Astrocyte (in vitro differentiated cells and primary cell): ENCODE measurements at regions not wholly inside any gene's neighbourhood (a gene's known extent, or its start where the extent isn't known, plus 50 kb on each side); places are given as distances from the start of the nearest gene placed in this dataset.
"Not testable (repeated sequence)": the region's sequence is repeated elsewhere in the genome, so short reads cannot be mapped to it uniquely, and the experiment has no call there.

Experiments used
- DNase-seq: peaks from one replicate; pipeline ENCODE4 v3.0.0-alpha.2; 2010; ENCODE audit warnings: low read depth
- FAIRE-seq: peaks from 2 replicates; lab custom pipeline; 2011; peaks lifted over from hg19 to GRCh38; lab: Jason Lieb, UNC
- H2AFZ ChIP-seq: 2 replicates; pipeline ENCODE4 v1.6.0; 2012; ENCODE audit warnings: low read depth, low read length, inconsistent platforms
- H3K27ac ChIP-seq: 2 replicates; pipeline ENCODE4 v1.5.1; 2011; ENCODE audit warnings: low read depth, low read length, inconsistent platforms
- H3K27me3 ChIP-seq: 2 replicates; pipeline ENCODE4 v1.6.0; 2011; ENCODE audit warnings: low read length, inconsistent platforms; ENCODE audit not compliant: insufficient read depth
- H3K36me3 ChIP-seq: 2 replicates; pipeline ENCODE4 v1.5.1; 2011; ENCODE audit warnings: low read length, inconsistent platforms; ENCODE audit not compliant: insufficient read depth
- H3K4me1 ChIP-seq: 2 replicates; pipeline ENCODE4 v1.5.1; 2011; ENCODE audit warnings: low read length, inconsistent platforms; ENCODE audit not compliant: insufficient read depth
- H3K4me2 ChIP-seq: 2 replicates; pipeline ENCODE4 v1.6.0; 2012; ENCODE audit warnings: low read length, inconsistent platforms
- H3K4me3 ChIP-seq: 2 replicates; pipeline ENCODE4 v1.5.1; 2011; ENCODE audit warnings: low read depth, mild to moderate bottlenecking, low read length, inconsistent platforms; ENCODE audit not compliant: insufficient read depth
- H3K79me2 ChIP-seq: 2 replicates; pipeline ENCODE4 v1.6.0; 2012; ENCODE audit warnings: mild to moderate bottlenecking, low read length, inconsistent platforms; ENCODE audit not compliant: insufficient read depth
- H3K9ac ChIP-seq: 2 replicates; pipeline ENCODE4 v1.6.0; 2012; ENCODE audit warnings: mild to moderate bottlenecking, low read length, inconsistent platforms
- H3K9me3 ChIP-seq: 2 replicates; pipeline ENCODE4 v1.5.1; 2012; ENCODE audit warnings: low read depth, mild to moderate bottlenecking, low read length, inconsistent platforms; ENCODE audit not compliant: insufficient read depth
- H4K20me1 ChIP-seq: 2 replicates; pipeline ENCODE4 v1.6.0; 2012; ENCODE audit warnings: low read length, inconsistent platforms; ENCODE audit not compliant: insufficient read depth
- H3K27ac Mint-ChIP-seq: one replicate; pipeline ENCODE4 v1.8.0; 2021; ENCODE audit warnings: mild to moderate bottlenecking, mixed read lengths; ENCODE audit not compliant: unreplicated experiment
- H3K27me3 Mint-ChIP-seq: one replicate; pipeline ENCODE4 v1.8.0; 2021; ENCODE audit warnings: low read depth, mixed read lengths; ENCODE audit not compliant: unreplicated experiment
- H3K36me3 Mint-ChIP-seq: one replicate; pipeline ENCODE4 v1.8.0; 2021; ENCODE audit warnings: low read depth, mixed read lengths; ENCODE audit not compliant: unreplicated experiment
- H3K4me1 Mint-ChIP-seq: one replicate; pipeline ENCODE4 v1.8.0; 2021; ENCODE audit warnings: low read depth, mixed read lengths; ENCODE audit not compliant: unreplicated experiment
- H3K4me3 Mint-ChIP-seq: one replicate; pipeline ENCODE4 v1.8.0; 2021; ENCODE audit warnings: mild to moderate bottlenecking, moderate library complexity, mixed read lengths; ENCODE audit not compliant: unreplicated experiment
- H3K9me3 Mint-ChIP-seq: one replicate; pipeline ENCODE4 v1.8.0; 2021; ENCODE audit warnings: mild to moderate bottlenecking, mixed read lengths; ENCODE audit not compliant: unreplicated experiment
- CTCF ChIP-seq: IDR thresholded peaks from 2 replicates; pipeline ENCODE4 v1.5.1; 2011; ENCODE audit warnings: low read depth, mild to moderate bottlenecking, inconsistent platforms, low read length, moderate library complexity; ENCODE audit not compliant: insufficient read depth
- EZH2 ChIP-seq: IDR thresholded peaks from 2 replicates; pipeline ENCODE4 v1.6.1; 2012; ENCODE audit warnings: mild to moderate bottlenecking, low read length, inconsistent platforms; ENCODE audit not compliant: insufficient read depth

GRCh38 chr16:22641131-22641628 lies 130.5 kb downstream of the NPIPB5 start:
- Mint-ChIP-seq H3K27ac (no peak overlapping the region), H3K4me3 (no peak overlapping the region), H3K9me3 (no peaks in the 10 kb centered on the region), H3K4me1 (no peaks in the 10 kb centered on the region), H3K27me3 (no peaks in the 10 kb centered on the region), H3K36me3 (no peaks in the 10 kb centered on the region)
- no peak for TF ChIP-seq EZH2
- TF ChIP-seq CTCF = no peak
- no peak overlapping the region for H3K9ac ChIP-seq
- no peaks in the 10 kb centered on the region for H3K4me1 ChIP-seq
- DNase-seq = peak; percentile 18
- FAIRE-seq = no peak
- no peaks in the 10 kb centered on the region for H3K9me3 ChIP-seq
- H3K27me3 ChIP-seq = peaks cover 7% of the 10 kb centered on the region
- H3K27ac ChIP-seq = no peak overlapping the region
- no peak overlapping the region for H2AFZ ChIP-seq
- no peaks in the 10 kb centered on the region for H3K79me2 ChIP-seq
- H3K4me3 ChIP-seq = no peak overlapping the region
- H3K4me2 ChIP-seq = no peak overlapping the region
- no peaks in the 10 kb centered on the region for H4K20me1 ChIP-seq
- H3K36me3 ChIP-seq = no peaks in the 10 kb centered on the region

GRCh38 chr16:22642416-22643088 lies 131.9 kb downstream of the NPIPB5 start:
- no peaks in the 10 kb centered on the region for H3K36me3 ChIP-seq
- no peak overlapping the region for H3K4me3 ChIP-seq
- H3K27me3 ChIP-seq = peaks cover 17% of the 10 kb centered on the region
- no peaks in the 10 kb centered on the region for H3K79me2 ChIP-seq
- H3K36me3 Mint-ChIP-seq = no peaks in the 10 kb centered on the region
- no peak overlapping the region for H3K4me3 Mint-ChIP-seq
- no peak overlapping the region for H3K4me2 ChIP-seq
- peaks cover under 1% of the 10 kb centered on the region for H3K27me3 Mint-ChIP-seq
- H4K20me1 ChIP-seq = no peaks in the 10 kb centered on the region
- no peak overlapping the region for H2AFZ ChIP-seq
- H3K27ac Mint-ChIP-seq = no peak overlapping the region
- no peaks in the 10 kb centered on the region for H3K4me1 Mint-ChIP-seq
- no peaks in the 10 kb centered on the region for H3K4me1 ChIP-seq
- H3K9me3 ChIP-seq = no peaks in the 10 kb centered on the region
- DNase-seq = no peak
- H3K27ac ChIP-seq = no peak overlapping the region
- no peak for TF ChIP-seq CTCF
- no peak overlapping the region for H3K9ac ChIP-seq
- H3K9me3 Mint-ChIP-seq = no peaks in the 10 kb centered on the region
- FAIRE-seq = no peak

DNA sequence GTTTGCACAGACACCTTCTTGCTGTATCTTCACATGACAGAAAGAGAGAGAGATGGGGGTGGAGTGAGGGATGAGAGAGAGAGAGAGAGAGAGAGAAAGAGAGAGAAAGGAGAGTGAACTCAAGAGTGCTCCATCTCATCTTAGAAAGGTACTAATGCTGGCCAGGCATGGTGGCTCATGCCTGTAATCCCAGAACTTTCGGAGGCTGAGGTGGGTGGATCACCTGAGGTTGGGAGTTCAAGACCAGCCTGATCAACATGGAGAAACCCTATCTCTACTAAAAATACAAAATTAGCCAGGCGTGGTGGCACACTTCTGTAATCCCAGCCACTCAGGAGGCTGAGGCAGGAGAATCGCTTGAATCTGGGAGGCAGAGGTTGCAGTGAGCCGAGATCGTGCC lies 132.5 kb downstream of the NPIPB5 start:
- H3K27ac ChIP-seq, H3K36me3 ChIP-seq, H3K9me3 ChIP-seq, H2AFZ ChIP-seq, H3K9ac ChIP-seq, H3K4me1 ChIP-seq, H3K36me3 Mint-ChIP-seq, H3K4me1 Mint-ChIP-seq, H3K9me3 Mint-ChIP-seq, H3K4me3 ChIP-seq, DNase-seq, H3K4me2 ChIP-seq, H3K27me3 Mint-ChIP-seq, H4K20me1 ChIP-seq, H3K79me2 ChIP-seq, FAIRE-seq, H3K27ac Mint-ChIP-seq, H3K4me3 Mint-ChIP-seq: not testable (repeated sequence)
- peaks cover 22% of the 10 kb centered on the region for H3K27me3 ChIP-seq
